GM18868 (cell line): ENCODE measurements at regions not wholly inside any gene's neighbourhood (a gene's known extent, or its start where the extent isn't known, plus 50 kb on each side); places are given as distances from the start of the nearest gene placed in this dataset.
"Not testable (repeated sequence)": the region's sequence is repeated elsewhere in the genome, so short reads cannot be mapped to it uniquely, and the experiment has no call there.

Source experiments
- ATAC-seq: cut with Tn5 transposase; IDR thresholded peaks from one replicate; pipeline ENCODE4 v1.9.1; 2021; ENCODE audit warnings: mild to moderate bottlenecking, moderate library complexity; ENCODE audit not compliant: unreplicated experiment

DNA sequence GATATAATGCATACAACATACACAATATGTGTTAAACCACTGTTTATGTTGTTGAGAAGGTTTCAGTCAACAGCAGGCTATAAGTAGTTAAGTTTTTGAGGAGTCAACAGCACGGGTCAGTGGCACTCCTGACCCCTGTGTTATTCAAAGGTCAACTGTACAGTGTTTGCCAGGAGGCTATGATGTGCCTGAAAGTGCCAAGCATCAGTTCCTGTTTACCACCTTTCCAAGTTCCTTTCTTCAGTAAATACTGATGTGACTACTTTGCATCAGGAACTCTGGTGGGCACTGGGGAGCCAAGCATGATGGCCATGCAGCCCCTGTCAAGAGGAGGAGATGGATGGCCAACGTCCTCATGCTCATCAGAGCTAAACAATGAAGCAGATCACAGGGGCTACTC lies 224.4 kb upstream of the EXOC2 start:
- ATAC-seq: no peak

DNA sequence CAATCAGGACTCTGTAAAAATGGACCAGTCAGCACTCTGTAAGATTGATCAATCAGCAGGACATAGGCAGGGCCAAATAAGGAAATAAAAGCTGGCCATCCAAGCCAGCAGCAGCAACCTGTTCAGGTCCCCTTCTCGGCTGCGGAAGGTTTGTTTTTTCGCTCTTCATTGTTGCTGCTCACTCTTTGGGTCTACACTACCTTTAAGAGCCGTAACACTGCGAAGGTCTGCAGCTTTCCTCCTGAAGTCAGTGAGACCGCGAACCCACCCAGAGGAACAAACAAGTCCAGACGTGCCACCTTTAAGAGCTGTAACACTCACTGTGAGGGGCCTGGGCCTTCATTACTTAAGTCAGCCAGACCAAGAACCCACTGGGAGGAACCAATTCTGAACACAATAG lies 223.2 kb upstream of the EXOC2 start:
- no peak for ATAC-seq

DNA sequence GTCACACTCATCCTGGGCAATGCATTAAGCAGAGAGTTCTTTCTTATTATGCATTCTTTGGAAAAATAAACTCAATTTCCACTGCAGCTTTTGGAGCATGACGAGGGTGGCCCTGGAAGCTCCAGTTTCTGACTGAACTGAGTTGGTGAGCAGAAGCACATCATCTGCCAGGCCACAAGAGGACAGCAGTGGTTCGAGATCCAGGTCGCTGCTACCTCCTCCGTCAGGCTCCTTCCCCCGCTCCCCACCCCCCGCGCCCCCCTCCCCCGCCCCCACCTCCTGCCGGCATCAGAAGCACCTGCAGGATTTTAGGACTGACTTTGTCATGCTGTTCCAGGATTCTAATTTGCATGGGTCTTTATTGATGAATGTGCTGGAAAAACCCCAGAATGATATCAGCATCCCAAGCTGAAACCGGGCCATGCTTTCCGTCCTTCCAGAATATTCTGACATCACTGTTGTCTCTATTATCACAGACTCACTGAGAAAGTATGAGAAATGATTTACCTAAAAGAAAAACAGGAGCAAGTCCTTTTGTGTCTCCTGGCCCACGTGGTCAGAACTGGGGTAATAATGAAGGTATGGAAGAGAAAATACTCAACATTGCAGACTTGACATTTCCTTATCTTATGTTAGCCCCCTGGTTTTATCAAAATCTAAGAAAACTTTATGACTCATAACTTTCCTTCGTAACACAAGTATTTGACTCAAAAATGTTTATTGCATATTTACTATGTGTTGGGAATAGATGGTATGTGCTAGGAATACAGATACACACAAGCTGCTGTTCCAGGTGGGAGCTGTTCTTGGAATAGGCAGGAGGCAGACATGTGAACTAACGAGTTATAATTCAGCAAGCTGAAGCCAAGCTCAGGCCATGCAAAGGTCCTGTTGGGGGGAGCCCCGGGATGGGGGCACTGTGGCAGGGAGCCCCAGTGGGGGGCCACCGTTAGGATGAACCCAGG lies 220.2 kb upstream of the EXOC2 start:
- no peak for ATAC-seq

DNA sequence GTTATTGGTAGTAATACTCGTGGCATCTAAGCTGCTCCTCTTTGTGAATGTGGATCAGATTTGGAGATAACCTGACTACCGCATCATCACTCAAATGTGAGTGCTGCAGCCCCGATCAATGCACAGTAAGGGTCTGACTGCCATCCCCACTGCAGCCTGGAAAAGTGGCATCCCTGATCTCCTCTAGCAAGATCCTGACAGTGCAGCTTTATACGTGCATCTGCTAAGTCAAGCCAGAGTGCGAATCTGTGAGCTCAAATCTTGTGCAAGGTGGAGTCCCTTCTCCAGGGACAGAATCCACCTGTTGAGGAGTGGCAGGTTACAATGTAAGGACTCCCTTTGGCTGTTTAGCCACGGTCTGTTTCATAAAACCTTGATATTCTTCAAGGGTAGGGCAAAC lies 215.0 kb upstream of the EXOC2 start:
- no peak for ATAC-seq

DNA sequence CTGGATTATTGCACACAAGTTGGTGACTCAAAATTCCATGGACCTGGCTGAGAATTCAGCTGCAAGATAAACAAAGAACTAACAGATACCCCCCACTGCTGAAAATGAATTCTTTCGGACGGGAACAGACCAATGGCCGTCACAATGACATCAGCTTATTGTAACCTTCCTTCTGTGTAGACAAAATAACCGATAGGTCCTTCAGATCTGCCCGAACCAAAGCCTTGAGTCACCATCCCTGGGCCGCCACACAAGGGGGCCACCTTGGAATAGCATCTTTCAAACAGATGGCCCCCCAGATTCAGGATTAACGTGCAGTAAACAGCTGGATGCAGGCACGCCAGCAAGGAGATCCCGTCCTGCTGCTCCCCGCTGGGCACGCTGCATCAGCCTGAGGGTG lies 214.0 kb upstream of the EXOC2 start:
- no peak for ATAC-seq

DNA sequence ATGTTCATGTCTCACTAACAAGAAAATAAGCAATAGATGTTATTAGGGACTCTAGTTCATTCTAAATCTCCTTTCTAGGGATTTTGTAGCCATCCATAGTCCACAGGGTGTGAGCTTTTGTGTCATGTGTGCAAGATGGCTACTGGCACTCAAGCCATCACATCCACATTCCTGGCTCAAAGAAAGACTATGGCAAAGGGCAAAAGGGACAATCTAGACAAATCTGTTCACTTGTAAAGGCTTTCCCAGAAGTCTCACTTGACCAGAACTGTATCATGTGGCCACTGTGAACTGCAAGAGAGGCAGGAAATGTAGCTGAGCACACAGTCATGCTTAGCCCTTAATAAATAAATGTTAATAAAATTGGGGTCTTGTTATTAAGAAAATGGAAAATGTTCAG lies 212.6 kb upstream of the EXOC2 start:
- ATAC-seq: no peak

DNA sequence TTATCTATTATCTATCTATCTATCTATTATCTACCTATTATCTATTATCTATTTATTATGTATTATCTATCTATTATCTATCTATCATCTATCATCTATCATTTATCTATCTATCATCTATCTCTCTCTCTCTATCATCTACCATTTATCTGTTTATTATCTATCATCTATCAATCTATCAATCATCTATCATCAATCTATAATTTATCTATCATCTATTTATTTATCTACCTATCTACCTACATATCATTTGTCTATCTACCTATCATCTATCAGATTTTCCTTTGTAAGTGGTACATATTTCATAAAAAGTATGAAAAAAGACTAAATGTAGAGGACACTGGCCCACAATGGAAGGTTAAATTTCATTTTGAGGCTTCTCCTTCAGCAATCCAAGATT lies 212.1 kb upstream of the EXOC2 start:
- ATAC-seq: no peak

DNA sequence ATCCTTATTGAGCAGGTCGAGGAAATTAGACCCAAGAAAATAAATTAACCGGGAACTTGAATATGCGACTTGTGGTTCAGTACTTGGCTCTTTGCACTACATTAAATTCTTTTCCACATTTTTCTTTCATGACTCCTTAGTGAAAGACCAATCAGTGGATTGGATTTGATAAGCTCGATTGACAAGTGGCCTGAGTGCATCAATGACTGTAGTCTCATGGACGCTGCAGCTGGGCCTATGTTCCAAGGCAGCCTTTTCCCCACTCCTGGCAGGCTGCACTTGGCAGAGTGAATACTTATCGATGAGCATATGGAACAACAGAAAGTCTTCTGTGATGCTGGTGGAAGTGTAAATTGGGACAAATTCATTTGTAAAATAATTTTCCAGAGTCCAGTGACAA lies 210.8 kb upstream of the EXOC2 start:
- no peak for ATAC-seq

DNA sequence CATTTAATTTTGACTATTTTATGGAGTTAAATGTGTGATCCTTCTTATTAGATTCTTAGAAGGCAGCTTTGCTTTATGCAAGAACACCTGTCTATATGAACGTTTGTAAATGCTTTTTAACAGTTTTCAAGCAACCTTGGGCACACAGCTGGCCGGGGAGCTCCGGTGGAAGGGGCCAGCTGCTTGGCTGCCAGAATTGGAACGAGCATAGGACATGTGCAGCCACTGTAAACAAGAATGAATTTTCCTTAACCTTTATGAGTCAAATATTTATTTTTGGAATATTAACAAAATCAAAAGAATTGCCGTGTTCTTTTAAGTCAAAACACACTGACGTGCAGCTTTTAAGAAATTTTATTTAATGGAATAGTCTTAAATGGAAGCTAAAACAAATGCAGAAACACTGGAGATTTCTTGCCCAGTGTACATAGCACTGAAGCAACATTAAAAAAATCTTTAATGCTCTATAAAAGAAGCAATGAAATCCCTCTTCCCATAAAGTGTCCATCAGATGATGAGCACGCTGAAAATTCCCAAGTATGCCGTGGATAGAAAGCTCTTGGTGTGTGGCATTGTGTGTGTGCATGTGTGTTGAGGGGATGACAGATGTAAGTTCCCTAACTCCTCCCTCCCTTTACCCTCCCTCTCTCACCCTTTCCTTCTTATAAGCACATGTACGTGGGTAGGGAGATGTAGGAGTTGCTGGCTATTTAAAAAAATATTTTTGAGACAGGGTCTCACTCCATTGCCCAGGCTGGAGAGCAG lies 208.9 kb upstream of the EXOC2 start:
- ATAC-seq: no peak

DNA sequence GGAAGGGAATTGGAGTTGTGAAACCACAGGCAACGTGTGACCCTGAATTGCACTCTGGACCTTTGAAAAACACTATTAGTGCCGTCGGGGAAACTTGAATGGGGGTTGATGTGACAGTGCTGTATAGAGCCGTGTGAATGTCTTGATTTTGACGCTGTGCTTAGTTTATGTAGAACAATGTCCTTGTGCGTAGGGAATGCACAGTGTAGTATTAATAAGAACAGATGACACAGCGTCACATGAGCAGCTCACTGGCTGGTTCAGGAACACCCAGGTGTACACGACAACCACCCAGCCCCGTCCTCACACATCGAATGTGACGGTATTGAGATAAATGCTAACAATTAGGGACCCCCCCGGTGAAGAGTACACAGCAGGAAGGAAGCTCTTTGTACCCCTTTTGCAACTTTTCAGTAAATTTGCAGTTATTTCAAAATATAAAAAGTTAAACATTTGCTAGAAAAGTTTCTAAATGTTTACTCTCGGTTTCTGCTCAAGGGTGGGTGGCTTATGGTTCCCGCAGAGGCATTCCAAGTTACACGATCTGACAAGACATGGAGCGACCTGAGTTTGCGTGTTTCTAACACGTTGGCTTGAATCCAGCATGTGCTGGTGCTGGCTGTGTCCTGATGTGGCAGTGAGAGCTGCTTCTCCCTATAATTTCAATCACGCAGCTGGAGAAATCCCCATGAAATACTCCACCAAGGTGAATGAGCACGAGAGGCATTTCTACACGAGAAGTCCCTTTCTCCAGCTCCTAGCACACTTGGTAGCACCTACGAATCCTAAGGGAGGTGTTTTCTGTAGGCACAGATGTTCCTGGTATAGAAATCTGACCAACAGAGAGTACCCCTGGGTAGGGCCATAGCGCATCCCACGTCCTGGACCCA lies 208.0 kb upstream of the EXOC2 start:
- no peak for ATAC-seq

DNA sequence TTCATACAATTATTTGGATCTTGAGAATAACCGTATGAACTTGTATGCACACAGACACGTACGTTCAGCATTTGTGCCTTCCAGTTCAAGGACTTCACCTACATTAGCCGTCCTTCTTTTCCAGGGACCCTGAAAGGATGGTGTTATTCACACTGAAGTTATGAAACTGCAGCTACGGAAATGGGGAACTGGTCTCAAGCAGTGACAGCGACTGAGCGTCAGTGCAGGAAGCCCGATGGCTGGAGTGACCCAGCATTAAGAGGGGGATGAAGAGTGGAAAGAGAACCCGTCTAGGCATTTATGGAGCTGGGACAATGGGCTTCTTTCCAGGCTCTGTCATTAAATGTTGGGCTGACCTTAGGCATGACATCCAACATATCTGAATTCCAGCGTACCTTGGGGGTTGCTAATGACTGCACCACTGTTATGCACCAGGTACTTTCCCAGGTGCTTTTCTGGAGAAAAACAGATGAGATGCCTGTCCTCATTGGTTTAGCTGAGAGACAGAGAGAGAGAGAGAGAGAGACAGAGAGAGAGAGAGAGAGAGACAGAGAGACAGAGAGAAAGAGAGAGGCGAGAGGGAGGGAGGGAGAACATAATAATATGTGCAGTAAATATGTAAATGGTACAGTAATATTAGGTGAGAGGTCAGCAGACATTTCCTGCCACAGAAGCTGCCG lies 204.7 kb upstream of the EXOC2 start:
- peak; percentile 75 for ATAC-seq

DNA sequence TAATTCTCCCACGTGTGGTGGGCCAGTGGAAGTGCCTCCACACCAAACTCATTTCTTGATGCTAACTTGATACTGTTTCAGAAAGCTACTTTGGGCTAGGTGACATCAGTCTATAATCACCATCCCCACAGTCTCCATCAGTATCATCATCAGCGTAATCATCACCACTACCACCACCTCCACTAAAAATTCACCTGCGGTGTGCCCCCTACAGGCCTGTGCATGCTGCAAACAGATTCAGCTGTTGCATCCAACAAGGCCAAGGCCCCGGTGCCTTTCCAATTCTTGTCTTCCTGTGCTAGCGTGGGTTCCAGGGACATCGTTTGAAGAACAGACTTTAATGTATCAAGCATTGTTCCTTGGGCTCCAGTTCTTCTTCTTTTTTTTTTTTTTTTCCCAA lies 201.3 kb upstream of the EXOC2 start:
- no peak for ATAC-seq

DNA sequence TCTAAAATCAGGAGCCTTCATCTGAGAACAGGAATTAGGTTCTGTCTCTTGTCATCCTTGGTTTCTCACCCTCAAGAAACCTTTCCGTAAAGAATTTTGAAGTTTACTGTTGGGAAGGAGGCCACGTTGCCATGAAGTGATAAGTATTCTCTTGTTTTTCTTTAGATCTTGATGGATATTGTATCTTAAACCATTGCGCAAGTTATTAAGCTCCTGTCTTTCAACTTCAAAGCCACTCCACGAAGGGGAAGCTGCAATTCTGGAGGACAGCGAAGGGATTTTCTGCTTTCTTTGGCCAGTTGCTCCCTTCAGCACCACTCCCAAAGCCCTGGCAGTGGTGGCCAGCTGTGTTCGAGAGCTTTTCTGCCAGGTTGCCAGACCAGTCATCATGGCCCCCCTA lies 198.1 kb upstream of the EXOC2 start:
- ATAC-seq: no peak

DNA sequence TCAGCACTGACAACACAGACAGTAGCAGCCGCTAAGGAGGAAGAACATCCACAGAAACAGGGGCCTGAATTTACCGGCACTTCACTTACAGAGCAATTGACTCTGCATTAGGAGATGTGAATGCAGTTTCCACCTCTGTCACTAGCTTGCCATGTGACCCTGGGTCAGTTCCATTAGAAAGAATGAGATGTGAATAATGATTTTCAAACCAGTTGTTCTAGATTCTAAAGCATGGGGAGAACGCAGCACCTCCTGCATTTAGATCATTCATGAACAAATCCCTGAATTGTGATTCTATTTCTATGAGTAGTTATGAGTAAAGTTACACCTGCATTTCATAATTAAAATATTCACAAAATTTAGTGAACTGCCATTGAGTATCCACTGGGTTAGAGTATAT lies 197.3 kb upstream of the EXOC2 start:
- ATAC-seq: no peak

DNA sequence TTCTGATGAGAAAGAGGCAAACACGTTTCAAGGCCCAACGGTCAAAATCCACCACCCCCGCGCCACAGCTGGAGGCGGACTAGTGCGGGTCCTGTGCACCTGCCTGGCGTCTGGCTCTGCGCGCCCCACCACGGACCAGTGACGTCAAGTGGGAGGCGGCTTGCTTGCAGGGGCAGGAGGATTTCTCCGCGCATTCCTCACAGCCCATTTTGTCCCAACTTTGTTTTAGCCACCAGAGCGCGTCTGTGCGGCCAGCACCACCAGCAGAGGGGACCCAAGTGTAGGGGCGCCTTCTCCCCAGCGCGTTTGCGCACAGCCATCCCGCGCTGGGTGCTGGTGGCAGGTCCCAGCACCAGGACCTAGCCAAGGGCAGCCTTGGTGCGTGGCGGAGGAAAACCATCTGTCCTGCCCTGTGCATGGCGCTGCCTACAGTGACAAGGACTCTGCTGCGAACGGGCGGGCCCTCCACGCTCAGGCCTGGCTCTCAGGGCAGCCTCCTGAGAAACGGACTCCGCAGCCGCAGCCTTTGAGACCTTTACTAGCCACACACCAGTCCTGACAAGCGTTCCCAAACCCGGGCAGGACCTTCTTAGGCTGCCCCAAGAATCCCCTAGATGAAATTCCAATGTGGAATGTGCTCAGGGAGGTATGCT lies 194.8 kb upstream of the EXOC2 start:
- ATAC-seq: no peak

DNA sequence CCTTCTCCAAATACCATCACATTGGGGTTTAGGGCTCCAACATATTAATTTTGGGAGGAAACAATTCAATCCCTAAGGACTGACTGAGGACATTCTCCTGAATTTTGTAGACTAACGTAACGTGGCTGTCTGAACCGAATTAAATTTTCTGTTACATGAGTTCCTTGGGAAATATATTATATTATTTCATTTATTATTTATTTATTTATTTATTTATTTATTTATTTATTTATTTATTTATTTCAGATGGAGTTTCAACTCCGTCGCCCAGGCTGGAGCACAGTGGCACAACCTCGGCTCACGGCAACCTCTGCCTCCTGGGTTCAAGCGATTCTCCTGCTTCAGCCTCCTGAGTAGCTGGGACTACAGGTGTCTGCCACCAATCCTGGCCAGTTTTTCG lies 193.2 kb upstream of the EXOC2 start:
- ATAC-seq: not testable (repeated sequence)

DNA sequence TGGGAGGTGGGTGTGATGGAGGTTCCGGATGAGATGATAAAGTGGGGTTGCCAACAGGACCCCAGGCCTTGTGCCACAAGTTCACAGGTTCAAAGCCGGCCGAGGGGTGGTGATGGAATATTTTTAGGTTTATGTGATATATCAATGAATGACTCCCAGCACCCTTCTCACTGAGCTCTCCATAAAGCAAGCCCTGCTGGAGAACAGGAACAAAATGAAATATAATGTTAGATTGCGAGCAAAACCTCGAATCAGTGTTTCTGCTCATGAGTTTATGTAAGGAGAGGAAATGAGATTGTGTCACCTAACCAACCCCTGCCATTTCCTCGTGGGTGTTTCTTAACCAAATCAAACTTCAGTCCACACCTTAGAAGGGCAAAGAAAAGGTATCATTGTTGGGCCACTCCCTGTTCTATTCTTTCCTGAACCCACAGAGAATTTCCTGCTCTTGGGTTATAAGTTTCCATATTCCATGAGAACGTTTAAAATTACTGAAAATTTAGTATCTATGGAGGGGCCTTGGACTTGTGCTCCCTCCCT lies 192.2 kb upstream of the EXOC2 start:
- ATAC-seq: no peak

DNA sequence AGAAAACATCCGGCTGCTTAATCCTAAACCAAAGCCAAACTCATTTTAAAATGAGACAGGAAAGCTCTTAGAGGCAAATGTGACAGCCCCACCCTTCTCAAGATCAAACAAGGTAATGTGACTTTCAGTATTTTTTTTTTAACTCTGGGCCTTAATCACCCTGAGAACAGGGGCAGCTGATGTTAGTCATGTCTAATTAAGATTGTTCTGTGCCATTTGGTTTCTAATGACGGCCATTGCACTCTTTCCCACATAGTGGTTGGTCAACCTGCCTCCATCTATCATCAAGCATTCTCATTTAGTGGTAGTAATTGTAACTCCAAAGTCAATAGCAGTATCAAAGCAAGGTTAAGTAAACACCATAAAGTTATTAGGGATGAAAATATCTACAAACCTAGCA lies 191.6 kb upstream of the EXOC2 start:
- ATAC-seq: no peak

DNA sequence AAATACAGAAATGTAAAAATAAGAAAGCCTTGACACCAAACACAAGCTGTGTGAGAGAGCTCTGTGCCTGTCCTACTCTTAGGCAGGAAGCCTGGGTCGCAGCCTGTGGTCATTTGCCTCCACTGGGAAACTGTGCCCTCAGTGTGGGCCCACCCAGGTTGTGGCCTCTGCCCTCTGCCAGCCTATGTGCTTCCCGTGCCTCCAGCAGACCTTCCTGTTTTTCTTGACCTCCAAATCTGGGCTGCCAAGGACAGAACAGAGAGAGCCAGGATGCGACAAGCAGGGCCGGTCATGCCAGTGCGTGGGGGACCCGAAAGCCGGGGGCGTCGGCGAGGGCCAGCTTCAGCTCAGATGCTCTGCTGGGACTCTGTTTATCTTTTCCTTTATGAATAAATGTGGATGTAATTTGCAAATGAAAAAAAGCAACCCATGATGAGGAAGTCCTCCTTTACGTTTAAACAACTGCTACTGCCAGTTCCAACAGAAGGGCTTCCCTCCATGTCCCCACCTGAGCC lies 189.2 kb upstream of the EXOC2 start:
- ATAC-seq: no peak

DNA sequence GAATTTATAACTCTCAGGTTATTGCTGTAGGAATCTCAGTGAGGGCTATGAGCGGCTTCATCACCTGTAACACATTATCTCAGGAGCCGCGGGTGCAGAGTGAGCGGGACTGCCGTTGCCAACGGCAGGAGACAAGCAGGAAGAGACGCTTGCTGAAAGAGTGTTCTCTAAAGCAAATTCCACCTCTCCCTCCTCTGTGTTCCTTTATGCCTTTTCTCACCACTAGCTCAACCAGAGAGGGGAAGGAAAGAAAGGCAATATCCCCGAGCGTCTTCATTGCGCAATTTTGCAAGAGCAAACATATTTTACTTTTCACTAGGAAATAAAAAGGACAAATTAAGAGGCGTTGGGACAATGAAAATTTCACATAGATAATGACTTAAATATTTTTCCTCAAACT lies 185.2 kb upstream of the EXOC2 start:
- ATAC-seq: no peak
